HG02981 (cell line): ENCODE measurements at regions not wholly inside any gene's neighbourhood (a gene's known extent, or its start where the extent isn't known, plus 50 kb on each side); places are given as distances from the start of the nearest gene placed in this dataset.

Experiments
- ATAC-seq: cut with Tn5 transposase; IDR thresholded peaks from one replicate; pipeline ENCODE4 v1.9.1; 2021; ENCODE audit warnings: mild to moderate bottlenecking, moderate library complexity; ENCODE audit not compliant: unreplicated experiment

- no peak for ATAC-seq
Measured at GRCh38 chr4:20577702-20578101, 122.6 kb upstream of the PACRGL start.

DNA sequence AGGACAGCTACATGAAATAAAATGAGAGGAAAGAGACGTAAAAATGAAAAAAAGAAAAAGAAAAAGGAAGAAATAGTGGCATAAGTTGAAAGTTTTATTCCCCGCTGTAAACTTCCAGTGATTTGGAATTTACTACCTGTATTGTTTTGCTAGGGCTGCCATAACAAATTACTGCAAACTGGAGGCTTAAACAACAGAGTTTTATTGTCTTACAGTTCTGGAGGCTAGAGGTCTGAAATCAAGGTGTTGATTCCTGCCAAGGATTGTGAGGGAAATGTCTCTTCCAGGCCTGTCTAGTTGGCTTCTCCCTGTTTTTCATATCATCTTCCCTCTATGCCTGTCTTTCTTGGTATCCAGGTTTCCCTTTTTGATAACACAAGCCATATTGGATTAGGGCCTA is 119.4 kb upstream of the PACRGL start:
- ATAC-seq = no peak

DNA sequence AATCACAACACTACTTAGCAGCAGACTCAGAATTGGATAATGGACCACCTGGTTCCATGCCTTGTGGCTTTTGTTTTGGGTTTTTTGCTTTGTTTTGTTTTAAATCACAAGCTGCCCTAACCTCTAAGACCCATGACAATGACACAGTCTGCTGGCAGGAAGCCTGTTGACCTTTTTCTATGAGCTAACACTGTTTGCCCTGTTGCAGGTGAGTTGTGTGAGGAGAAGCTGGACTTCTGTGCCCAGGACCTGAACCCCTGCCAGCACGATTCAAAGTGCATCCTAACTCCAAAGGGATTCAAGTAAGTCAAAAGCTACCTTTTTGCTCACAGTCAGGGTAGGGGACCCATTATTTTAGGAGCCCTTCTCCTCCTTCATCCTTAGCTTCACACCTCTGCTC is 110.8 kb upstream of the PACRGL start:
- no peak for ATAC-seq

DNA sequence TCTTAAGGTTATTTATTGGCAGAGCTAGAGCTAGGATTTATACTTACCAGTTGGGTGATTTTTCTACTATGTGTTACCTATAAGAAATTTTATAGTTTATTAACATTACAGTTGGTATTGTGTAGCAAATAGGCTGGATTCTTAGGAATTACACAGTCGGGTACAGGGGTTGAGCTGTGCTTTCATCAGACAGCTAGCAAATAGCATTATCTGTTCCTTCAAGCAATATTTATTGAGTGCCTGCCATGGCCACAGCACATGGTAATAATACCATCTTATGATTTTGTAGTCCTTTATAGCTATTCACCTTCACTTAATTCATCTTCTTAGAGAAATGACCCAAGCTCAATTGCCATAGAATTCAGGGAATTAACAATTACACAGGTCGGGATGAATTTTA is 109.4 kb upstream of the PACRGL start:
- ATAC-seq = no peak

DNA sequence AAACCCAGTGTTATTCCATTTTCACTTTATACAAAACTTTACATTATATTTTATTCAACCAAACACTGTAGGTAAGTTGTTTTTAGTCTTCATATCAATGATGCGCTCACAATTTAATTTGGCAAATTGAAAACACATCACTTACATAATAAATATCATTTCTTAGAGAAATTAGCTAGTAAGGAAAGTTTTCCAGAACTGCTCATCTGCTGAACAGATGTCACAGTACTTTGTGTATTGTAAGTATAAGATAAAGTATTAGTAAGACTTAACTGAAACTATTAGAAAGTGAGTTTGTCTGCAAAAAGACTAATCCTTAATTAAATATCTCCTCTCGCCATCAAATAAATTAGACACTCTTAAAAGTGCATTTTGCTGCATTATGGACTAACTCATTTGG is 108.7 kb upstream of the PACRGL start:
- ATAC-seq = no peak

GRCh38 chr4:20592013-20592412 is 108.2 kb upstream of the PACRGL start:
- no peak for ATAC-seq

- ATAC-seq = no peak
Measured at GRCh38 chr4:20592663-20593062, 107.6 kb upstream of the PACRGL start.

DNA sequence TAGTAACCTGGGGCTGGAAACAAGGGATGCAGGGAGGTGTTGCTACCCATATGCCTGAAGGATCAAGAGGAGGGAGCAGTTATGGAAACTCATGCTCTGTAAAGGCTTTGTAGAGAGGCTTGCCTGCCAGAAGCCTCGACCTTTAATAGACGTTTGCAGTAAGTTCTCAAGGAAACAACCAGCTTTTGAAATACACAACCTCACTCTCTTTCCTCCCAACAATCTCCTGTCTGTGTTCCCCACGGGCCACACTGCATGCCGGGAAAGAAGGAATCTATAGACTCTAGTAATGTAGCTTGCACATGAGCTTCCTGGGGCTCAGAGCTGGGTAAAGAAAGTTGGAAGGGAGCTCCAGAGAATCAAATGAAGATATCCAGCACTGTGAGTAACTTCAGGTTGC is 101.6 kb upstream of the PACRGL start:
- no peak for ATAC-seq

DNA sequence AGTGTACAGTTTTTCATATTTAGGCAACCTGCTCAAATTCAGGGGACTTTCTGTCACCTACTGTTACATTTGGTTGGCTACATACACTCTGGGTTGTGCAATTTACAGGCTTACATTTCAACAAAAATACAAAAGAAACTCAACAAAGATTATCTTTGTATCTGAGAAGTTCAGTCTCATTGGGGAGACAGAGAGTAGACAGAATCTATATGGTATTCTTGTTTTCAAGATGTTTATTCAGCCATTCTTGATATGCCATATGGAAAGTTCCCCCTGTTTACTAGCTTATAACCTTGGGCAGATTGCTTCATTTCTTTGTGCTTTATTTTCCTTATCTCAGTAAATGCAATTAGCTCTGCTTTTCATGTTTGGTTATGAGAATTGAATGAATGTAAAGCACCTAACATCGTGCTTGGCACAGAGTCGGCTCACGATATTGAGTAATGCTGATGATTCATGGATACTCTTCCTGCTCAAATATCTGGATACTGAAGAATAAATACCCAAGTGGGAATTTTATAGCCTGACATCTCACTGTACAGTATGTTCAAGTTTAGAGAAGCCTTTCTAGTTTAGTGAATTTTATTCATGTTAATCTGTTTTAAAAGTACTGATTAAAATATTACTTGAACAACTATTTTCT is 96.5 kb upstream of the PACRGL start:
- ATAC-seq = no peak

DNA sequence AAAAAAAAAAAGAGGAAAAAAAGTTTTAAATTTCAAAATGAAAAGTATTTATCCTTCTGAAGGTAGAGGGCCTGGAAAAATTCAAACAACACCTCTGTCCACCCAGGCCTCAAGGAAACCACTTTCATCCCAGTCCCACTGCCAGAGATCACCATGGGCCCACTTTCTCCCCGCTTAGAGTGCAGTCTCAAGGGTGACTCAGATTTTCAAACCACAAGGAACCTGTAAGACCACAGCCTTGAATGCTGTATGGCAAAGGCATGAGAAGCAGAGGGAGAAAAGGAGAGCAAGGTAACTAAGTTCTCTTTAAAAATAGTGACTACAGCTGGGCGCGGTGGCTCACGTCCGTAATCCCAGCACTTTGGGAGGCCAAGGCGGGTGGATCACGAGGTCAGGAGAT is 87.9 kb upstream of the PACRGL start:
- no peak for ATAC-seq

- ATAC-seq = no peak
Measured at GRCh38 chr4:20614816-20615215, 85.4 kb upstream of the PACRGL start.

- no peak for ATAC-seq
Measured at GRCh38 chr4:20615486-20616260, 84.6 kb upstream of the PACRGL start.

GRCh38 chr4:20616313-20616712 is 83.9 kb upstream of the PACRGL start:
- no peak for ATAC-seq

- ATAC-seq = no peak
Measured at GRCh38 chr4:20616848-20617247, 83.4 kb upstream of the PACRGL start.

DNA sequence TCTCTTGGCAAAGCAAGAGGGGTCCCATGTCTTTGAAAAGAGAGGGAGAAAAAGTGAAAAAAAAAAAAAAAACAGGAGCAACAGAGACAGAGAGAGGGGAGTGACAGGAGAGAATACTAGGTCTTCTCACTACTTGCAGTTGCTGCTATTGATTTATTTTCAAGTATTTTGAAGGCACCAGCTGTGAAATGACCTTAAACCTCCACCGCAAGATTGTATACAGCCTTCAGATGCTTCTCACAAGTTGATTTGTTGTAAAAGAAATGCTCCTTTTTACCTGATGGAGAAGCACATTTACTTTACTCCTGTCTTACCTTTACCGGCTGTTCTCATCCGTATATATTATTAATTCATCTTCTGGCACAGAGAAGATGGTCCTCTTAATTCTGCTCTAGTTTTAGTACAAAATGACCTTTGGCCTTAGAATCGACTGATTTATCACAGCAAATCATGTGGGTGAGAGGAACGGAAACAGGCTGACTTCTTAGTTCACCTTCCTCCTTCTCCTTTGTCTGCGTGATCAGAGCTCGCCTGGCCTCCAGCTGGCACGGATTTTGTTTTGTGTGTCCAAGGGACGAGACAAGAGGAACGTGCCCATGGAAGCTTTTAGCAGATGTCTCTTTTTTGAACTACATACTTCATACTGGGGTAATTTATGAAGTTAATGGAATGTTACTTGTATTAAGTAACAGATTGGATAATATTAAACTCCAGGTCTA is 82.4 kb upstream of the PACRGL start:
- ATAC-seq = no peak

DNA sequence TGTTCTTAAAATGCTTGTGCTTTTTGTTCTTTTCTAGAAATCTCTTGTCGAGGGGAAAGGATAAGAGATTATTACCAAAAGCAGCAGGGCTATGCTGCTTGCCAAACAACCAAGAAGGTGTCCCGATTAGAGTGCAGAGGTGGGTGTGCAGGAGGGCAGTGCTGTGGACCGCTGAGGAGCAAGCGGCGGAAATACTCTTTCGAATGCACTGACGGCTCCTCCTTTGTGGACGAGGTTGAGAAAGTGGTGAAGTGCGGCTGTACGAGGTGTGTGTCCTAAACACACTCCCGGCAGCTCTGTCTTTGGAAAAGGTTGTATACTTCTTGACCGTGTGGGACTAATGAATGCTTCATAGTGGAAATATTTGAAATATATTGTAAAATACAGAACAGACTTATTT is 81.5 kb upstream of the PACRGL start:
- ATAC-seq = no peak

DNA sequence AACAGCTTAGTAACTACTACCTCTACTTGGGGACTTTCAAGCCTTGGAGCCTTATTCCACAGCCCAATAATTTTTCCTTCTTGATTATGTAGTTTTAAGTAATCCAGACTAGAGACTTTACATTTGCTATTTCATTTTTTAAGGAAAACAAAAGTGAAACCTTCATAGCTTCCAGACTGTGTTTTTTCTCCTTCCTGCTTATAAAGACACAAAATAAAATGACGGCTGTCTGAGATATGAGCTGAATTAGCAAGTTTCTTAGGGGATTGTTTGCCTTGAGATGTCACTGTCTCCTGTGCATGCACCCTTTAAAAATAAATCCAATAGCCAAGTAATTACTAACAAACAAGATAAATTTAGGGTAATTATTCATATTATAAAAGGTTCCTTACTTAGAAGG is 78.8 kb upstream of the PACRGL start:
- no peak for ATAC-seq

GRCh38 chr4:20622701-20623100 is 77.6 kb upstream of the PACRGL start:
- no peak for ATAC-seq

DNA sequence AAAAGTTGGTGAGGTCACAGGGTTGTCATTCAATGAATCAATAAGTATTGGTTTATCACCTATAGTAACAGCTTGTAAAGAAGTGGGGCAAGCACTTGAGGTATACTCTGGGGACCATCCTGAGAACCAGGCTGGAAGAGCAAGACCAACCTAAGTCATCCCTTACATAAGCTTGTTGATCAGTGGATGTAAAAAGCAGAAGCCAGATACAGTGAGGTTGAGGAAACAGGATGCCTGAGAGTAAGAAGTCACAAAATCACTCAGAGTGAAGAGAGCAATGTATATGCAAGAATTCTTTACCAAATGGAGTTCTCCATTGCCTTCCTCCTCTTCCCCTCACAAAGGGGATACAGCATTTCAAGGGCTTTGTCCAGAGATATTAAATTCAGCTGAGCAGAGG is 76.3 kb upstream of the PACRGL start:
- ATAC-seq = no peak

- no peak for ATAC-seq
Measured at GRCh38 chr4:20624793-20625374, 75.4 kb upstream of the PACRGL start.

DNA sequence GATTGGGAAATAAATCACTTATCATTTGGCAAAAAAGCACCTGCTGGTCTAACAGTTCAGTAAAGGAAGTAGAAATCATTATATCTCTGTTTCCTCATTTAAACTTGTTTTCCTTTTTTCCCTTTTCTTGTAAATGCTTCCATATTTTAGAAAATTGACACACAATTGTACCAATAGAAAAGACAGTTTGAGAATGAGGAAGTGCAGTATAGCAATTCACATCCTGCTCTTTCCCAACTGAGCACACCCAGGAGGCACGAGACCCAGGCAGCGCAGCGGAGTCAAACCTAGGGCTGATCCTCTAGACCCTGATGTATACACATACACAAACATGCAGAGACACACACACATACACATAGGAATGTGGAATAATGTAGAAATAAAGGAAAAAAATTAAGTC is 74.8 kb upstream of the PACRGL start:
- no peak for ATAC-seq
